A549 (cell line): ENCODE measurements at regions not wholly inside any gene's neighbourhood (a gene's known extent, or its start where the extent isn't known, plus 50 kb on each side); places are given as distances from the start of the nearest gene placed in this dataset.

Source experiments
- CHD4 ChIP-seq: fragments of 200-600 bp; sonication (generic); IDR thresholded peaks from 2 replicates; pipeline ENCODE4 v1.6.1; 2016; ENCODE audit warnings: antibody characterized with exemption, mild to moderate bottlenecking, borderline replicate concordance
- REST ChIP-seq: fragments of 200-600 bp; sonication (generic); IDR thresholded peaks from 2 replicates; pipeline ENCODE4 v1.6.1; 2016; ENCODE audit warnings: antibody characterized with exemption, mild to moderate bottlenecking, moderate library complexity
- USF2 ChIP-seq: fragments of 450-650 bp; IDR thresholded peaks from 2 replicates; pipeline ENCODE4 v1.6.1; 2014; ENCODE audit warnings: antibody characterized with exemption

- no peak for TF ChIP-seq REST
- no peak for TF ChIP-seq CHD4
- TF ChIP-seq USF2: no peak
Observed at GRCh38 chr22:49702068-49702397, 125.6 kb downstream of the BRD1 start.
